ENCODE measurements at regions not wholly inside any gene's neighbourhood (a gene's known extent, or its start where the extent isn't known, plus 50 kb on each side); places are given as distances from the start of the nearest gene placed in this dataset.
"Not testable (repeated sequence)": the region's sequence is repeated elsewhere in the genome, so short reads cannot be mapped to it uniquely, and the experiment has no call there.

GRCh38 chr5:74390822-74391221 is 249.7 kb downstream of the ENC1 start:
- ChIA-PET POLR2A (interaction anchor here (0.7 to 1.0 kb wide), 3 partner anchors 75 to 716 kb away, joined by 3 to 5 read pairs (median 4); no protein-coding TSS in a partner anchor), CTCF (interaction anchor here (0.6 to 0.7 kb wide), 2 partner anchors 133 to 534 kb away, joined by 3 read pairs; no protein-coding TSS in a partner anchor)
- no peaks in the 10 kb centered on the region; the same call in 1 of the 2 replicates for H3K9me3 ChIP-seq (ENCODE audit: control insufficient read depth, insufficient read depth, low read length)
- DNase-seq (ENCODE audit: low read depth, low spot score), result no peak
- TF ChIP-seq CTCF (IDR thresholded peaks at IDR 0.05; ENCODE audit: low read depth, low read length), result no peak
- no peak overlapping the region for H3K4me3 ChIP-seq (ENCODE audit: low read depth, low read length)
- no peak overlapping the region for H3K27ac ChIP-seq (ENCODE audit: low read depth, low read length)
- H3K27me3 ChIP-seq (ENCODE audit: control insufficient read depth, insufficient read depth, low read length), result no peaks in the 10 kb centered on the region

GRCh38 chr5:74390306-74390637 is 250.3 kb downstream of the ENC1 start:
- Histone ChIP-seq H3K4me3 (ENCODE audit: low read depth, low read length) (no peak overlapping the region), H3K27me3 (ENCODE audit: control insufficient read depth, insufficient read depth, low read length) (no peaks in the 10 kb centered on the region), H3K27ac (ENCODE audit: low read depth, low read length) (no peak overlapping the region), H3K9me3 (ENCODE audit: control insufficient read depth, insufficient read depth, low read length) (no peaks in the 10 kb centered on the region; the same call in 1 of the 2 replicates)
- TF ChIP-seq CTCF (IDR thresholded peaks at IDR 0.05; ENCODE audit: low read depth, low read length), result no peak
- CTCF ChIA-PET, result interaction anchor here (0.6 kb wide), 1 partner anchor 133 kb away, joined by 3 read pairs; no protein-coding TSS in a partner anchor
- POLR2A ChIA-PET, result interaction anchor here (0.6 kb wide), 1 partner anchor 150 kb away, joined by 5 read pairs; no protein-coding TSS in a partner anchor
- no peak for DNase-seq (ENCODE audit: low read depth, low spot score)

- TF ChIP-seq CTCF (IDR thresholded peaks at IDR 0.05; ENCODE audit: low read depth, low read length), result no peak
- no peak for DNase-seq (ENCODE audit: low read depth, low spot score)
- Histone ChIP-seq H3K27me3 (ENCODE audit: control insufficient read depth, insufficient read depth, low read length) (no peaks in the 10 kb centered on the region), H3K4me3 (ENCODE audit: low read depth, low read length) (no peak overlapping the region), H3K9me3 (ENCODE audit: control insufficient read depth, insufficient read depth, low read length) (no peaks in the 10 kb centered on the region; the same call in 1 of the 2 replicates), H3K27ac (ENCODE audit: low read depth, low read length) (no peak overlapping the region)
- ChIA-PET POLR2A (interaction anchor here (0.6 kb wide), 1 partner anchor 151 kb away, joined by 5 read pairs; no protein-coding TSS in a partner anchor), CTCF (no interaction called here)
Measured at GRCh38 chr5:74389531-74390305, 250.8 kb downstream of the ENC1 start.

GRCh38 chr5:74388411-74388810 is 252.1 kb downstream of the ENC1 start:
- H3K27ac ChIP-seq (ENCODE audit: low read depth, low read length); H3K4me3 ChIP-seq (ENCODE audit: low read depth, low read length); DNase-seq (ENCODE audit: low read depth, low spot score); POLR2A ChIA-PET; CTCF ChIA-PET; H3K9me3 ChIP-seq (ENCODE audit: control insufficient read depth, insufficient read depth, low read length); H3K27me3 ChIP-seq (ENCODE audit: control insufficient read depth, insufficient read depth, low read length): not testable (repeated sequence)

GRCh38 chr5:74386571-74387334 is 253.8 kb downstream of the ENC1 start:
- Histone ChIP-seq H3K9me3 (ENCODE audit: control insufficient read depth, insufficient read depth, low read length) (no peaks in the 10 kb centered on the region; the same call in 1 of the 2 replicates), H3K4me3 (ENCODE audit: low read depth, low read length) (no peak overlapping the region), H3K27me3 (ENCODE audit: control insufficient read depth, insufficient read depth, low read length) (no peaks in the 10 kb centered on the region), H3K27ac (ENCODE audit: low read depth, low read length) (no peak overlapping the region)
- POLR2A ChIA-PET, result no interaction called here
- CTCF ChIA-PET, result no interaction called here
- no peak for TF ChIP-seq CTCF (IDR thresholded peaks at IDR 0.05; ENCODE audit: low read depth, low read length)
- DNase-seq (ENCODE audit: low read depth, low spot score), result peak; percentile 23
